ENCODE measurements at regions not wholly inside any gene's neighbourhood (a gene's known extent, or its start where the extent isn't known, plus 50 kb on each side); places are given as distances from the start of the nearest gene placed in this dataset.

- DNase-seq (ENCODE audit: missing footprints) (no peak), ATAC-seq (no peak)
- intact Hi-C loops (cut with DNase I): no loop called here
These were observed 68.1 kb downstream of the HTR5A start for GRCh38 chr7:155138204-155138603.

DNA sequence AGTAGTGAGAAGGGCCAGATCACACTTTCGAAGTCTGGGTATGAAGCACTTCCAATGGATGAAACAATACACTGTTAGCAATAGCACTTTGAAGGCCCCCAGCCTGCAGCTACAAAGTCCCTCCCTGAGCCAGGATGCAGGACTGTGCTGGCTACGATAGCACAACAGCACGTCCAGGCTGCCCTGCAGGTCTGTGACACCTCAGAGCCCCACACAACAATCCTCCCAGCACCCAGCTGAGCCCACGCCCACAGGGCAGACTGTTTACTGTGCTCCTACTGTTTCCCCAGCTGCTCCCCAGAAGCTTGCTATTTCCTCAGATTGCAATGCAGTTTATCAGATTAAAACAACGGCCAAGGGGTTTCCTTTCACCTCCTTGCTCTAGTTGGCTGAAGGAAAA is 71.4 kb downstream of the HTR5A start:
- ATAC-seq (no peak), DNase-seq (ENCODE audit: missing footprints) (no peak)
- intact Hi-C loops (cut with DNase I): no loop called here

DNA sequence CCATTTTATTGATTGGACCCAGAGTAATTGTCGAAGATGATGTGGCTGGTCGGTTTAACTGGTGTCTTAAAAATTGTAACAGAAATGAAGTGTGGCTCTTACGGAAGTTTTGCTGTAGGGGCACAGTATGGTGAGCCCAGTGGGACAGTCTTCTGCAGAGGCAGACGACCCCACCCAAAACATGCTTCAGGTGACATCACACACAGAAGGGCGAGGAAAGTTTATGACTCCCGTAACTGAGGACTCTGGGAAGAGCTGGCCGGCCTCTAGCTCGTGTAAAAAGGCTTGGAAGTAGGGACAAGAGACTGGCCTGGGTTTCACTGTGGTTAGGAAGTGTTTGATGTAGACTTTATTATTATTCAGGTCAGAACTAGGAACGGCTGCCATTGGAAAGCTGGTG is 73.3 kb downstream of the HTR5A start:
- DNase-seq (ENCODE audit: missing footprints) (no peak), ATAC-seq (no peak)
- intact Hi-C loops (cut with DNase I): no loop called here

- ATAC-seq (no peak), DNase-seq (ENCODE audit: missing footprints) (no peak)
- intact Hi-C loops (cut with DNase I): no loop called here
These were observed 74.2 kb downstream of the HTR5A start for GRCh38 chr7:155144371-155144770.

DNA sequence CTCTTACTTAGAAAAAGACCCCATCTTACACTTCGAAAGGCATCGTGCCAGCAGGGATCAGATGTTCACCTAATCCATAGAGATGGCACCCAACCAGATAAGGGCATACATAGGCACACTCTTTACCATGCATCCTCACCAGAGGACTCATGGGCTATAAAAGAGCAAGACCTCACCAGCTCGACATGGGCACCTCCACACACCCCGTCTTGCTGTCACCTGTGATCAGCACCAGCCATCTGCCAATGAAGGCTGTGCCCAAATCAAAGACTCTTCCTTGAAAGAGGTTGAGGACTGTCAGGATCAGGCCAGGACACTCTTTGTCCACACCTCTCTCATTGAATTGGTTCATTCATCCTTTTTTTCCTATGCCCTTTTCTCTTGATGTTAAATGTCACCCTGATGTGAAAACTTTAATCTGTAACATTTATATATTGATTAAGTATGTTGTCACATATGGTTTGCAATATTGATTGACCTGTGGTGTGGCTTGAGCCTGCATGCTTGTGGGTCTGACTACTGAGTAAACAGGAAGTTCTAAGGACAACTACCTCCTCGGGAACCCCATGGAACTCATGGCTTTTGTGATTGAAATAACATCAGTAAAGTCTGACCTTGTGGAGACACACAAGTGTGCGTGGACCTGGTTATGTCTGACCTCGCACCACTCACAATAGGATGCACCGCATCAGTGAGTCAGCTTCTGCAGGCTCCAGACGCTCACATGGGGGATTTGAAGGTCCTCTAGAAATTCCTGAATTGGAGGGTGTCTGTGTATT is 75.5 kb downstream of the HTR5A start:
- DNase-seq (ENCODE audit: missing footprints) (peak; percentile 34), ATAC-seq (no peak)
- intact Hi-C loops (cut with DNase I): no loop called here

DNA sequence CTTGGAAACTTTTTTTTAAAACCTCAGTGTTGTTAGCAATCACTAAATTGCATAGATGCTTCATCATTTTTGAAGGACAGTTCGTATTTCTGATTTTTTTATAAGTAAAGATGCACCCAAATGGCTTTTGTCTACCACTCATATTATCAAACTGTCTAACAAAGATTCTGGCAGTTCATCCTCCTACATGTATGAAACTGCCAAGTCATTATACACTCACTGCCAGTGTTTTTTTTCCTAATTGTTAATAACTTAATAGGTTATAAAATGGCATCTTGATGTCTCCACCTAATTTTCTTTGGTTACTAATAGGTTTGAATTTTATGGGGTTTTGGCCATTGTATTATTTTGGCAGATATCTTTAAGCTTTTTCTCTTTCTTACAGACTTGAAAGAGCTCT is 77.0 kb downstream of the HTR5A start:
- intact Hi-C loops (cut with DNase I): no loop called here
- ATAC-seq: no peak
- DNase-seq (ENCODE audit: missing footprints): no peak

DNA sequence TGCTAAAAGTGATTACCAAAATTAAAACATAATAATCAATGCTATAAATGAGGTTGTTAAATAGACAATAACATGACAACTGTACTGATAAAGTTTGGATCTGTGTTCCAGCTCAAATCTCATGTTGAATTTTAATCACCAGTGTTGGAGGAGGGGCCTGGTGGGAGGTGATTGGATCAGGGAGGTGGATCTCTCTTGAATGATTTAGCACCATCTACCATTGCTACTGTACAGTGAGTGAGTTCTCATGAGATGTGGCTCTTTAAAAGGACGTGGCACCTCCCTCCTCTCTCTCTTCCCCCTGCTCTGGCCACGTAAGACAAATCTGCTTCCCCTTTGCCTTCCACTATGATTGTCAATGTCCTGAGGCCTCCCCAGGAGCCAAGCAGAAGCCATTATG is 77.5 kb downstream of the HTR5A start:
- intact Hi-C loops (cut with DNase I): no loop called here
- no peak for ATAC-seq
- DNase-seq (ENCODE audit: missing footprints): no peak

GRCh38 chr7:155153676-155154075 is 83.6 kb downstream of the HTR5A start:
- no peak for ATAC-seq
- intact Hi-C loops (cut with DNase I): no loop called here

DNA sequence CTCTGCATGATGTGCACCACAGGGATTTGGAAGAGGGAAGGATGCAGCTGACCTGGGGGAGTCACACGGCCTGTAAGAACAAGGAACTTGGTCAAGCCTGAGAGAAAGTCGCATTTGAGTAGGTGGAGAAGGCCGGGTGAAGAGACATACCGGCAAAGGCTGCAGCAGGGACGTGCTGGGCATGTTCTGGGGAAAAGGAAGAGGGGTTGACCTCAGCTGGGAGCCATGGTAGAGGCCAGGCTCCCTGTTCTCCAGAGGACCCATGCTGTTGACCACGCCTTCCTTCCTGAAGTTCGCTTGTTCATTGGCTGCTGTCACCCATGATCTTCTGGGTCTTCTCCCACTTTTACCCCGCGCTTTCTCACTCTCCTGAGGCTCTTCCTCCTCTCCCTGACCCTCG is 84.5 kb downstream of the HTR5A start:
- DNase-seq (ENCODE audit: missing footprints): no peak
- intact Hi-C loops (cut with DNase I): no loop called here
- ATAC-seq: no peak

More at GRCh38 chr7:155153676-155154075, 83.6 kb downstream of the HTR5A start:
- DNase-seq (ENCODE audit: missing footprints): no peak

DNA sequence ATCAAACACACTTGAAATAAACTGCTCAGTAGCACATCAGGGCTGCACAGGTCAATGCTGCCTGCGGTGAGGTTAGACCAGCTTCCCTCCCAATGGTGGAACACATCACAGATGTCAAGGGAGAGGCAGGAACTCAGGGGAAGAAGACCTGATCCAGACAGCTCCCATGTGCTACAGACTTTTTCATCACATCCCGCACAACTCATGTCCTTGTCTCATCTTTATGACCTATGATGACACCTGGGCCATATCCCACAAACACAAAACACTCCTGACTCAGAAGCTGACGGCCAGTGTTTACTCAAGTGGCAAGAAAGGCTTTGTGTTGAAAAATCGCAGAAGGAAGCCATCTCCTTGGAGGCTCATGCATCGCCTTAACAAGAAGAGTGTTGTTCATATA is 91.6 kb downstream of the HTR5A start:
- intact Hi-C loops (cut with DNase I): no loop called here
- DNase-seq (ENCODE audit: missing footprints): no peak
- no peak for ATAC-seq

DNA sequence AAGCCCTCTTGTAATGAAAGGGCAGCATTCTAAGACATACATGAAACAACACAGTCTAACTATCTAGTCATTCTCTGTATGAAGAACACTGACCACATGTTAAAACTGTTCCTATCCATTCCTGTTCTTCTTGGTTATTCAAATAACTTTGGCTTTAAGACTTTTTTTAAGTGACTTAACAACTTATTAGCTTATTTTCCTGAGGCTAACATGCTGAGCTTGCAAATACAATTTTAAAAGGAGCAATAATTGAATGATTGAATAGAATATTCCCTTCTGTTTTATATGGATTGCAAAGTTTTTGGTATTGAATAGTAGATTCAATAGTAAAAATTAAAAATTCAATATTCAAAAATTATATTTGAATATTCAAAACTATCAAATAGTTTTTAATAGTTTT is 92.3 kb downstream of the HTR5A start:
- DNase-seq (ENCODE audit: missing footprints): no peak
- ATAC-seq: no peak
- intact Hi-C loops (cut with DNase I): no loop called here

DNA sequence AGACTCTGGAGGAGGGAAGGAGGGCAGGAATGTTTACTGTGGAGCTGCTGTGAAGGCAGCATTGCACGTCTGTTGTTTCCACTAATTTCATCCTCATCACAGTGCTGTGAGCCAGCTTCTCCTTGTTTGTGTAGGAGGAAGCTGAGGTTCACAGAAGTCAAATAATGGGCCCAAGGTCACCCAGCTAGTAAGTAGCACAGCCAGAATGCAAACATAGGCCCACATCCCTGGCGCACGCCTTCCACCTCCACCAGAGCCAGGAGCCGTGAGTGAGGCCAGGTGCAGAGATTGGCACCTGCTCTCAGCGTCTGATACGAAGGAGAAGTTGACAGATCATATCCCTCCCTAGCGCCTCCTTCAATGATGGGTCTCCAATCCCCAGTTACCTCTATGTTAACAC is 93.6 kb downstream of the HTR5A start:
- no peak for DNase-seq (ENCODE audit: missing footprints)
- intact Hi-C loops (cut with DNase I): no loop called here
- ATAC-seq: no peak

DNA sequence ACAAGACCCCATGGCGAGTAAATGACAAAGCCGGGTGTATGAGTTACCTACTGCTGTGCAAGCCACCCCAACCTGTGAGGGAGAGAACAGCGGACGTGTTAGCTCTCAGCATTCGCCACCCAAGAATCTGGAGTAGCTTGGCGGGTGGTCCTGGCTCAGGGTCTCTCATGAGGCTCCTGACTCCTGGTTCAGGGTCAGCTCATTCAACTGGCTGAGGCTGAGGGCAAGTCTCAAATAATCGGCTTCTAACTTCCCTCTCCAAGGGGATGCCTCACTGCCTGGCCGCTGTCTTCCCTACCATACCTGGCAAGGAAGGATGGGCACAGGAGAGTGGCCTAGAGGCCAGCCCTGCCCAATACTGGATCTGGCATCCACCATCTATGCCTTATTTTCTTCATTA is 94.2 kb downstream of the HTR5A start:
- ATAC-seq (no peak), DNase-seq (ENCODE audit: missing footprints) (no peak)
- intact Hi-C loops (cut with DNase I): no loop called here

- intact Hi-C loops (cut with DNase I): no loop called here
- no peak for ATAC-seq
- no peak for DNase-seq (ENCODE audit: missing footprints)
These were observed 96.0 kb downstream of the HTR5A start for GRCh38 chr7:155166108-155166507.

GRCh38 chr7:155166673-155167370 is 96.7 kb downstream of the HTR5A start:
- DNase-seq (ENCODE audit: missing footprints) (no peak), ATAC-seq (no peak)
- intact Hi-C loops (cut with DNase I): no loop called here

DNA sequence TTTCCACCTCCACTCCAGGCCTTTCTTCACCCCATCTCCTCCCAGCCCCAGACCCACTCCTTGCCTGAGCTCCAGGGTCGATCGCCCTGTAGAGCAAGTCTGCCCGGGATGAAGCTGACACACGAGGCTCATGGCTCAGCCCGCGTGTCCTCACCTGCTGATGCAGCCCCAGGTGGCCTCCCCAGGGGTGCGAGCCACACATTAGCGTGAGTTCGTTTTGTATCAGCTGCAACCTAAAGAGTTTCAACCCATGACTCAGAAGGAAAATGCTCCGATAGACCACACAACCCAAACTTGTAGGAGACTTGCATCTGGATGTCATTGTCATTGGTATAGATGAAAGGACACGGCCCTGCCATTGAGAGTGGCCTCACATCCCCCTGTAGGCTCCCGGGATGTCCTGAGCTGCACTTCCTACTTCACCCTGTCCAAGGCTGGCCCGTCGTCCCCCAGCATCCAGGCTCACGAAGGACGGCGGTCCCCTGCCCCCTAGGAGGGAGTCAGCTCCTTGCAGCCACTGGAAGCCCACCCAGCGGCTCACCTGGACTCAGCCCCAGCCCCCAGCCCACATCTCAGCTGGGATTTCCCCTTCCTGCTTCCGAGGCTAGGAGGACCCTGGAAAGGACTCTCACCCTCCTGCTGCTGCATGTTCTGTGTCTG is 97.7 kb downstream of the HTR5A start:
- ATAC-seq (no peak), DNase-seq (ENCODE audit: missing footprints) (no peak)
- intact Hi-C loops (cut with DNase I): no loop called here

DNA sequence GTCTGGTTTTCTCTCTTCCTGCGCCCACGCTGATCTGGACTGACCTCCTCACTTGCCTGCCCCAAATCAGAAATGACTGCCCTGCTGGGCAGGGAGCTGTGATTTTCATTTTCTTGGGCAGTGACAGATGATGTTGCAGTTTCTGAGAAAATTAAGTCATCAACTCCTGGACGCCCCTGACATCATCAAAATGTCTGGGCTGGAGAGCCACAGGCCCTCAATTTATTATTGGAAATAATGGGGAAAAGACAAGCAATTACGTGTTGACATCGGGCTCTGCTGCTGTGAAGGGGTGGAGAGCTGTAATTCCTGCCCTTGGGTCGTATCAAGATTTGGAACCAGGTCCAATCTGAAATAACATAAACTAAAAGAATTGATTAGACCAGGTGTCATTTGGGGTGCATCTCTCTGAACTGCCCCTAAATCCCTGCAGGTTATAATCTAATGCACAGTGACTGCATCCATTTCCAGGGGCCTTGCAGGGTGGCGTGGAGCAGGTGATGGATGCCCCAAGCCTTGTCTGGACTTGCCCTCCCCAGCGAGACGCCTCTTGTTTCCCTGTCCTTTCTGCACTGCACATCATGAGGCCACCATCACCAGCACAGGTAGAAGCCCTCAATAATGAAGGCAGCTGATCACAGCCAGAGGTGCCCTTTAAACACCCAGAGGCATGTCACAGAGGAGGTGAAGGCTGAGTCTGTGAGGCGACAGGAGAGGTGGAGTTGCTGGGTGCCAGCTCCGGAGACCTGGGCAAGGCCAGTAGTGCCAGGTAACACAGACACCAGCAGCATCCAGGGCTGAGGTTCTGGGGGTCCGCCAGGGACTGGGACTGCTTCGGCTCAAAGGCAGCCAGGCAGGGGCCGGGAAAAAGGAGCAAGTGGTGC is 98.7 kb downstream of the HTR5A start:
- DNase-seq (ENCODE audit: missing footprints) (no peak), ATAC-seq (no peak)
- intact Hi-C loops (cut with DNase I): no loop called here

DNA sequence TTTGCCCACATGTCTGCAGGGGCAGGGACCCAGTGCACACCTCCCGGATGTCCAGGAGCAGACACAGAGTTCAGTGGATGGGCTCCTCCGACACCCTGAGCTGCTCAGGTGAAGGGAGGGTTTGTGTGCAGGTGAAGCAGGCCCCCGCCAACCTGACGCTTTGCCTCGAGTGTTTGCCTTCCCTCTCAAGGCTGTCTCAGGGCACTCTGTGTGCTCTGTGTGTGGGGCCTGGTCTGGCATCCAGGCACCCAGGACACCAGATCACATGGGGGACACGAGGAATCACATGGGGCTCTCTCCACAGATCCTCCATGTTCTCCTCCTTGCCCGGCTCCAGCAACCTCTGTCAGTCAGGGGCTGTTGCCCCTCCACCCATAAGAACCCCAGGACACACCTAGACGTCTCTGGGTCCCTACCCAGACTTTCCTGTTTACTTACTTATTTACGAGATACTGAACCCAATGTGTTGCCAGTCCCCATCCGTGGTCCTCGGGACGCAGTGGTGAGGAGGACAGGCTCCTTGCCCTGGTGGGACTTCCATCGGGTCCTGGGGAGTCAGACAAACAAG is 99.5 kb downstream of the HTR5A start:
- intact Hi-C loops (cut with DNase I): no loop called here
- DNase-seq (ENCODE audit: missing footprints): no peak
- no peak for ATAC-seq

- intact Hi-C loops (cut with DNase I): no loop called here
- DNase-seq (ENCODE audit: missing footprints) (no peak), ATAC-seq (no peak)
These were observed 100.2 kb downstream of the HTR5A start for GRCh38 chr7:155170331-155170730.

Data from Right ventricle myocardium inferior (tissue), 1 donor.